Neural cell (in vitro differentiated cells): ENCODE measurements at regions not wholly inside any gene's neighbourhood (a gene's known extent, or its start where the extent isn't known, plus 50 kb on each side); places are given as distances from the start of the nearest gene placed in this dataset.

Source experiments
- EZH2 ChIP-seq: fragments of 200-600, 300-800 bp; shearing (Covaris generic), sonication (generic); IDR thresholded peaks from 2 replicates; pipeline ENCODE4 v1.6.1; 2014; ENCODE audit warnings: antibody characterized with exemption, low read length, borderline replicate concordance, mild to moderate bottlenecking; ENCODE audit not compliant: insufficient read depth, poor library complexity, severe bottlenecking
- POLR2AphosphoS5 ChIP-seq: IDR thresholded peaks from 2 replicates; pipeline ENCODE4 v1.6.1; 2012
- RAD21 ChIP-seq: fragments of 450-650 bp; conservative IDR thresholded peaks from 2 replicates; pipeline ENCODE4 v1.6.1; 2014; ENCODE audit warnings: antibody characterized with exemption, mild to moderate bottlenecking, moderate library complexity
- TF ChIP-seq, protein P1 (sequence below): fragments of 450-650 bp; IDR thresholded peaks from 2 replicates; pipeline ENCODE4 v1.5.1; 2014; ENCODE audit warnings: antibody characterized with exemption, mild to moderate bottlenecking, moderate library complexity; ENCODE audit not compliant: poor library complexity, severe bottlenecking
- TF ChIP-seq, protein P2 (sequence below): IDR thresholded peaks from 2 replicates; pipeline ENCODE4 v1.6.1; 2012; ENCODE audit warnings: borderline replicate concordance

GRCh38 chr1:185570962-185571361 is 163.2 kb upstream of the HMCN1 start:
- TF ChIP-seq EZH2, result no peak
- TF ChIP-seq, protein P1, sequence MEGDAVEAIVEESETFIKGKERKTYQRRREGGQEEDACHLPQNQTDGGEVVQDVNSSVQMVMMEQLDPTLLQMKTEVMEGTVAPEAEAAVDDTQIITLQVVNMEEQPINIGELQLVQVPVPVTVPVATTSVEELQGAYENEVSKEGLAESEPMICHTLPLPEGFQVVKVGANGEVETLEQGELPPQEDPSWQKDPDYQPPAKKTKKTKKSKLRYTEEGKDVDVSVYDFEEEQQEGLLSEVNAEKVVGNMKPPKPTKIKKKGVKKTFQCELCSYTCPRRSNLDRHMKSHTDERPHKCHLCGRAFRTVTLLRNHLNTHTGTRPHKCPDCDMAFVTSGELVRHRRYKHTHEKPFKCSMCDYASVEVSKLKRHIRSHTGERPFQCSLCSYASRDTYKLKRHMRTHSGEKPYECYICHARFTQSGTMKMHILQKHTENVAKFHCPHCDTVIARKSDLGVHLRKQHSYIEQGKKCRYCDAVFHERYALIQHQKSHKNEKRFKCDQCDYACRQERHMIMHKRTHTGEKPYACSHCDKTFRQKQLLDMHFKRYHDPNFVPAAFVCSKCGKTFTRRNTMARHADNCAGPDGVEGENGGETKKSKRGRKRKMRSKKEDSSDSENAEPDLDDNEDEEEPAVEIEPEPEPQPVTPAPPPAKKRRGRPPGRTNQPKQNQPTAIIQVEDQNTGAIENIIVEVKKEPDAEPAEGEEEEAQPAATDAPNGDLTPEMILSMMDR, result no peak
- no peak for TF ChIP-seq RAD21
- TF ChIP-seq, protein P2, sequence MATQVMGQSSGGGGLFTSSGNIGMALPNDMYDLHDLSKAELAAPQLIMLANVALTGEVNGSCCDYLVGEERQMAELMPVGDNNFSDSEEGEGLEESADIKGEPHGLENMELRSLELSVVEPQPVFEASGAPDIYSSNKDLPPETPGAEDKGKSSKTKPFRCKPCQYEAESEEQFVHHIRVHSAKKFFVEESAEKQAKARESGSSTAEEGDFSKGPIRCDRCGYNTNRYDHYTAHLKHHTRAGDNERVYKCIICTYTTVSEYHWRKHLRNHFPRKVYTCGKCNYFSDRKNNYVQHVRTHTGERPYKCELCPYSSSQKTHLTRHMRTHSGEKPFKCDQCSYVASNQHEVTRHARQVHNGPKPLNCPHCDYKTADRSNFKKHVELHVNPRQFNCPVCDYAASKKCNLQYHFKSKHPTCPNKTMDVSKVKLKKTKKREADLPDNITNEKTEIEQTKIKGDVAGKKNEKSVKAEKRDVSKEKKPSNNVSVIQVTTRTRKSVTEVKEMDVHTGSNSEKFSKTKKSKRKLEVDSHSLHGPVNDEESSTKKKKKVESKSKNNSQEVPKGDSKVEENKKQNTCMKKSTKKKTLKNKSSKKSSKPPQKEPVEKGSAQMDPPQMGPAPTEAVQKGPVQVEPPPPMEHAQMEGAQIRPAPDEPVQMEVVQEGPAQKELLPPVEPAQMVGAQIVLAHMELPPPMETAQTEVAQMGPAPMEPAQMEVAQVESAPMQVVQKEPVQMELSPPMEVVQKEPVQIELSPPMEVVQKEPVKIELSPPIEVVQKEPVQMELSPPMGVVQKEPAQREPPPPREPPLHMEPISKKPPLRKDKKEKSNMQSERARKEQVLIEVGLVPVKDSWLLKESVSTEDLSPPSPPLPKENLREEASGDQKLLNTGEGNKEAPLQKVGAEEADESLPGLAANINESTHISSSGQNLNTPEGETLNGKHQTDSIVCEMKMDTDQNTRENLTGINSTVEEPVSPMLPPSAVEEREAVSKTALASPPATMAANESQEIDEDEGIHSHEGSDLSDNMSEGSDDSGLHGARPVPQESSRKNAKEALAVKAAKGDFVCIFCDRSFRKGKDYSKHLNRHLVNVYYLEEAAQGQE, result no peak
- no peak for TF ChIP-seq POLR2AphosphoS5
